GM06990 (cell line): ENCODE measurements at regions not wholly inside any gene's neighbourhood (a gene's known extent, or its start where the extent isn't known, plus 50 kb on each side); places are given as distances from the start of the nearest gene placed in this dataset.
A peak's percentile ranks its signal among the peaks of the same experiment; 100 is the strongest.

ENCODE experiments used
- DNase-seq: peaks from one replicate; pipeline ENCODE4 v3.0.0-alpha.2; 2011; ENCODE audit not compliant: insufficient read length; ENCODE audit errors: extremely low read depth
- H3K27me3 ChIP-seq: replicated peaks from 2 replicates; pipeline ENCODE4 v1.6.0; 2011; ENCODE audit warnings: low read length; ENCODE audit not compliant: control insufficient read depth, insufficient read depth
- H3K36me3 ChIP-seq: 2 replicates; pipeline ENCODE4 v1.5.1; 2011; ENCODE audit warnings: low read length; ENCODE audit not compliant: control insufficient read depth, insufficient read depth
- H3K4me3 ChIP-seq: replicated peaks from 2 replicates; pipeline ENCODE4 v1.5.1; 2011; ENCODE audit warnings: low read depth, mild to moderate bottlenecking, control low read depth, low read length
- CTCF ChIP-seq: IDR thresholded peaks from 2 replicates; pipeline ENCODE4 v1.5.1; 2011; ENCODE audit warnings: low read length, control low read depth, mild to moderate bottlenecking, inconsistent platforms; ENCODE audit not compliant: insufficient read depth, poor library complexity, severe bottlenecking

DNA sequence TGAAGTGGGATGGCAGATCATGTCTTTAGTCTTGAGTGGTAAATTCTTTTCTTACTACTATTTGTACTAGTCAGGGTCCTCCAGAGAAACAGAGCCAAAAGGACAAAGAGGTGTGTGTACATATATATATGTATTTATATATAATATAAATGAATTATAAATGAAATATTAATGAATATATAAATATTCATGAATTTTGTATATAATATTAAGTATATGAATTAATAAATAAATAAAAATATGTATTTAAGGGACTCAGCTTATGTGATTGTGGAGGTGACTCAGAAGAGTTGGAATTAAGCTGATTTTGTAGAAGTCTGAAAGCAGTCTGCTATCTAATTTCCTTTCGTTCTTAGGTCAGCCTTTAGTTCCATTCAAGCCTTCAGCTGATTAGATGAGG lies 265.3 kb upstream of the MMS22L start:
- Histone ChIP-seq H3K4me3 (no peak overlapping the region), H3K36me3 (no peaks in the 10 kb centered on the region), H3K27me3 (no peaks in the 10 kb centered on the region)
- DNase-seq: no peak
- no peak for TF ChIP-seq CTCF

DNA sequence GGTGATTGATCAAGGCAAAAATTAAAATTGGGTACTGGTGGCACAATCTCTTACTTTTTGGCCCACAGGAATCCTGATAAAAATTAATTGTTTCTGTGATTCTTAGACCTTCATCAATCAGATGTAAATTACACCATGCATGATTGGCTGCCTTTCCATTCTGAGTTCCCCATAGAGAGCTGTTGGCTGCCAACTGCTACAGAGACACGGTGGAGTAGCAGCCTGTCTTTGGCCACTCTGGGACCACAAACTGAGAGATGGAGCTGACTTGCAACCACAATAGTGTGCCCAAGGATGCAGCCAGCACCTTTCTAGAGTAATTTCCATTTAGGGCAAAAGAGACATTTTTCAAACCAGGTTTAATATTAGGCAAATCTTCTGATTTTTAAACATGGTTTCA lies 274.3 kb upstream of the MMS22L start:
- Histone ChIP-seq H3K4me3 (no peak overlapping the region), H3K27me3 (no peaks in the 10 kb centered on the region), H3K36me3 (no peaks in the 10 kb centered on the region)
- DNase-seq: no peak
- no peak for TF ChIP-seq CTCF

- Histone ChIP-seq H3K4me3 (no peak overlapping the region), H3K36me3 (no peaks in the 10 kb centered on the region), H3K27me3 (no peaks in the 10 kb centered on the region)
- no peak for TF ChIP-seq CTCF
- no peak for DNase-seq
These were observed 280.5 kb upstream of the MMS22L start for GRCh38 chr6:97563529-97563928.

DNA sequence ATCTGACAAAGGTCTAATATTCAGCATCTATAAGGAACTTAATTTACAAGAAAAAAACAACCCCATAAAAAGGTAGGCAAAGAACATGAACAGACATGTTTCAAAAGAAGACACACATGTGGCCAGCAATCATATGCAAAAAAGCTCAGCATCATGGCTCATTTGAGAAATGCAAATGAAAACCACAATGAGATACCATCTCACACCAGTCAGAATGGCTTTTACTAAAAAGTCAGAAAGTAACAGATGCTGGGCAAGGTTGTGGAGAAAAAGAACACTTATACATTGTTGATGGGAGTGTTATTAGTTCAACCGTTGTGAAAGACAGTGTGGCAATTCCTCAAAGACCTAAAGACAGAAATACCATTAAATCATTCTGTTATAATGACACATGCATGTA lies 289.9 kb upstream of the MMS22L start:
- H3K4me3 ChIP-seq: no peak overlapping the region
- H3K27me3 ChIP-seq: no peaks in the 10 kb centered on the region
- H3K36me3 ChIP-seq: no peaks in the 10 kb centered on the region
- DNase-seq: no peak
- TF ChIP-seq CTCF: no peak

DNA sequence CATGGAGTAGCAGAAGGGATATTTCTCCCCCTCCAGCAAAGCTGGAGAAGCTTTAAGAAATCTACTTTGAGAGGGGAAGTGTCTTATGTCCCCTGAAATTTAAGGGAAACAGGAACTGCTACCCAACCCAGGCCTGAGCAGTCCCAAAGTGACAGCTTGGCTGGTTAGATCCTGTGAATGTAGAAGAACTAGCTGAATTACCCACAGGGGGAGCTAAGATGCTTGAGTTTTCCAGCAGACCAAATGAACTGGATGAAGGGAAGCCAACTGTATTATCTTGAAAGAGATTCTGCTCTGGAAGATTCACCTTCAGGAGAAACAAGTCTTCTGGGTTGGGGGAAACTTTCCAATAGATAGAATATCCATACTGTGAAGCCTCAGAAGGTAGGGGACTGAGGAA lies 303.3 kb upstream of the MMS22L start:
- Histone ChIP-seq H3K4me3 (no peak overlapping the region), H3K36me3 (no peaks in the 10 kb centered on the region), H3K27me3 (no peaks in the 10 kb centered on the region)
- no peak for DNase-seq
- TF ChIP-seq CTCF: peak; percentile 32

DNA sequence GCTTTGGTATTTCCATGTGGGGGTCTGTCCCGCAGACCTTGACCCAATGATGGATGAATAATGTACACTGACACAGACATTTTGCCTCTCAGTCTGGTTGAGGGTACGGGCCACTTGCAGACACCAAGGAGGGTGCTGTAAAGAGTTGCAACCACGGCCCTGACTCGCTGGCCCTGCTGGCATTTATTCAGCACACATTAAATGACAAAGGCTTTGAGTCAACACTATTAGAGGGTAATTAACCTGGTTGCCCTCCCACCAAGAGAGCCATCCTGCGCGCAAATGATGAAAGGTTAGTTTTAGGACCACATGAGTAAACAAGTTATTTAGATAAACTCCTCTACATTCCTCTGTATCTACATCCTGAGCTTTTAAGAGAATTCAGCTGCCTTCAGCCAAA lies 308.9 kb upstream of the MMS22L start:
- no peak overlapping the region for H3K4me3 ChIP-seq
- TF ChIP-seq CTCF: no peak
- no peaks in the 10 kb centered on the region for H3K27me3 ChIP-seq
- DNase-seq: no peak
- no peaks in the 10 kb centered on the region for H3K36me3 ChIP-seq
